H1 (cell line): ENCODE measurements at regions not wholly inside any gene's neighbourhood (a gene's known extent, or its start where the extent isn't known, plus 50 kb on each side); places are given as distances from the start of the nearest gene placed in this dataset.

Experiments
- BACH1 ChIP-seq: IDR thresholded peaks from 2 replicates; pipeline ENCODE4 v1.6.1; 2012; ENCODE audit warnings: low read length, improper control_type of control experiment
- BCL11A ChIP-seq, 2 experiments: IDR thresholded peaks; one replicate each; pipeline ENCODE4 v1.6.1; 2011; ENCODE audit warnings: low read depth in 2 of 2, low read length in 2 of 2, mild to moderate bottlenecking in 2 of 2
- EP300 ChIP-seq, 2 experiments: IDR thresholded peaks; 1 replicate in 1 of 2; 2 replicates in 1 of 2; pipeline ENCODE4 v1.6.1; 2011 to 2012; ENCODE audit warnings: low read depth in 2 of 2, low read length in 2 of 2, mild to moderate bottlenecking in 2 of 2, borderline replicate concordance in 1 of 2, inconsistent platforms in 1 of 2, moderate library complexity in 1 of 2
- GABPA ChIP-seq: IDR thresholded peaks from 2 replicates; pipeline ENCODE4 v1.6.1; 2011; ENCODE audit warnings: mild to moderate bottlenecking, low read length, moderate library complexity, borderline replicate concordance; ENCODE audit not compliant: insufficient read depth
- GTF2F1 ChIP-seq: IDR thresholded peaks from 2 replicates; pipeline ENCODE4 v1.6.1; 2012; ENCODE audit warnings: low read depth, low read length, improper control_type of control experiment, borderline replicate concordance
- JUN ChIP-seq: IDR thresholded peaks from 2 replicates; pipeline ENCODE4 v1.6.1; 2011; ENCODE audit warnings: low read depth, mild to moderate bottlenecking, improper control_type of control experiment, low read length
- KDM1A ChIP-seq: fragments of 200-600, 300-600 bp; sonication (generic); IDR thresholded peaks from 2 replicates; pipeline ENCODE4 v1.7.1; 2016; ENCODE audit warnings: mild to moderate bottlenecking, low read length, borderline replicate concordance
- NRF1 ChIP-seq: IDR thresholded peaks from 2 replicates; pipeline ENCODE4 v1.6.1; 2011; ENCODE audit warnings: mild to moderate bottlenecking, low read depth, low read length, improper control_type of control experiment
- POLR2A ChIP-seq, 2 experiments: IDR thresholded peaks; 1 replicate in 1 of 2; 2 replicates in 1 of 2; pipeline ENCODE4 v1.6.1; 2011; ENCODE audit warnings: low read depth in 2 of 2, low read length in 2 of 2, mild to moderate bottlenecking in 2 of 2; ENCODE audit errors: control extremely low read depth in 1 of 2
- RFX5 ChIP-seq: IDR thresholded peaks from 2 replicates; pipeline ENCODE4 v1.6.1; 2011; ENCODE audit warnings: low read depth, low read length, improper control_type of control experiment, borderline replicate concordance
- TAF1 ChIP-seq: IDR thresholded peaks from 2 replicates; pipeline ENCODE4 v1.6.1; 2011; ENCODE audit warnings: mild to moderate bottlenecking, low read depth, low read length
- TEAD4 ChIP-seq: IDR thresholded peaks from 2 replicates; pipeline ENCODE4 v1.6.1; 2012; ENCODE audit warnings: low read depth, low read length, inconsistent platforms, mixed read lengths
- TF ChIP-seq, protein P1 (sequence below), 3 experiments: IDR thresholded peaks; 1 replicate in 2 of 3; 2 replicates in 1 of 3; pipeline versions ENCODE4 v1.5.1 to v1.6.1; 2011; ENCODE audit warnings: low read length in 3 of 3, mild to moderate bottlenecking in 3 of 3, inconsistent platforms in 2 of 3, low read depth in 1 of 3, moderate library complexity in 1 of 3; ENCODE audit not compliant: insufficient read depth in 1 of 3; ENCODE audit errors: control extremely low read depth in 1 of 3

DNA sequence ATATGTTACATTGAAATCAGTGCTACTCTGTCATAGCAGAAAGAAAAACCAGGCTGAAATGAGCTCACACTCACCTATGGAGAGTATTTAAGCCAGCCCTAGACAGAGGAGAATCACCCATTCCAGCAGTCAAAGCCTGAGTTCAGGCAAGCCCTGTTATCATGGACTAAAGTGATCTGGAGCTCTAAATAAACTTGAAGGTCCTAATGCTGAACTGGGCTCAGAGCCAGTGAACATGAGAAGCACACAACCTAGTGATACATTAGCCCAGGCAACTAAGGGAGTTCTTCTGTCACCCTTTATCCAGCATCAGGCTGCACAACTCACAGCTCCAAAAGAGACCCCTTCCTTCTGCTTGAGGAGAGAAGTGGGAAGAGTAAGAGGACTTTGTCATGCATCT lies 425.0 kb downstream of the COL12A1 start:
- TF ChIP-seq RFX5, result no peak
- TF ChIP-seq GTF2F1, result no peak
- no peak for TF ChIP-seq KDM1A
- TF ChIP-seq POLR2A (IDR thresholded peaks at IDR 0.05; ENCODE audit: control extremely low read depth in 1 of 2, low read depth in 2 of 2, low read length in 2 of 2), result no peak
- TF ChIP-seq, protein P1, sequence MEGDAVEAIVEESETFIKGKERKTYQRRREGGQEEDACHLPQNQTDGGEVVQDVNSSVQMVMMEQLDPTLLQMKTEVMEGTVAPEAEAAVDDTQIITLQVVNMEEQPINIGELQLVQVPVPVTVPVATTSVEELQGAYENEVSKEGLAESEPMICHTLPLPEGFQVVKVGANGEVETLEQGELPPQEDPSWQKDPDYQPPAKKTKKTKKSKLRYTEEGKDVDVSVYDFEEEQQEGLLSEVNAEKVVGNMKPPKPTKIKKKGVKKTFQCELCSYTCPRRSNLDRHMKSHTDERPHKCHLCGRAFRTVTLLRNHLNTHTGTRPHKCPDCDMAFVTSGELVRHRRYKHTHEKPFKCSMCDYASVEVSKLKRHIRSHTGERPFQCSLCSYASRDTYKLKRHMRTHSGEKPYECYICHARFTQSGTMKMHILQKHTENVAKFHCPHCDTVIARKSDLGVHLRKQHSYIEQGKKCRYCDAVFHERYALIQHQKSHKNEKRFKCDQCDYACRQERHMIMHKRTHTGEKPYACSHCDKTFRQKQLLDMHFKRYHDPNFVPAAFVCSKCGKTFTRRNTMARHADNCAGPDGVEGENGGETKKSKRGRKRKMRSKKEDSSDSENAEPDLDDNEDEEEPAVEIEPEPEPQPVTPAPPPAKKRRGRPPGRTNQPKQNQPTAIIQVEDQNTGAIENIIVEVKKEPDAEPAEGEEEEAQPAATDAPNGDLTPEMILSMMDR (IDR thresholded peaks at IDR 0.05; ENCODE audit: control extremely low read depth in 1 of 3, insufficient read depth in 1 of 3, low read depth in 1 of 3, low read length in 3 of 3), result no peak
- no peak for TF ChIP-seq NRF1
- no peak for TF ChIP-seq JUN
- no peak for TF ChIP-seq EP300 (IDR thresholded peaks at IDR 0.05; ENCODE audit: borderline replicate concordance in 1 of 2, low read depth in 2 of 2, low read length in 2 of 2)
- no peak for TF ChIP-seq TEAD4
- TF ChIP-seq TAF1, result no peak
- TF ChIP-seq BCL11A (IDR thresholded peaks at IDR 0.05; ENCODE audit: low read depth in 2 of 2, low read length in 2 of 2), result no peak
- TF ChIP-seq BACH1, result no peak
- no peak for TF ChIP-seq GABPA
